Posterior cingulate gyrus (tissue), 11 donors: ENCODE measurements at regions not wholly inside any gene's neighbourhood (a gene's known extent, or its start where the extent isn't known, plus 50 kb on each side); places are given as distances from the start of the nearest gene placed in this dataset.
"Not testable (repeated sequence)": the region's sequence is repeated elsewhere in the genome, so short reads cannot be mapped to it uniquely, and the experiment has no call there.

Source experiments
- DNase-seq, 10 donors: peaks; one replicate each; pipeline versions ENCODE4 v3.0.0 to v3.0.0-alpha.2; 2020 to 2021; ENCODE audit warnings: mixed read lengths in 3 of 10
- intact Hi-C: fragments of 100-400 bp; cut with DNase I; formaldehyde crosslinking; loops from one replicate; pipeline ENCODE4 v1.15.1; 2023

DNA sequence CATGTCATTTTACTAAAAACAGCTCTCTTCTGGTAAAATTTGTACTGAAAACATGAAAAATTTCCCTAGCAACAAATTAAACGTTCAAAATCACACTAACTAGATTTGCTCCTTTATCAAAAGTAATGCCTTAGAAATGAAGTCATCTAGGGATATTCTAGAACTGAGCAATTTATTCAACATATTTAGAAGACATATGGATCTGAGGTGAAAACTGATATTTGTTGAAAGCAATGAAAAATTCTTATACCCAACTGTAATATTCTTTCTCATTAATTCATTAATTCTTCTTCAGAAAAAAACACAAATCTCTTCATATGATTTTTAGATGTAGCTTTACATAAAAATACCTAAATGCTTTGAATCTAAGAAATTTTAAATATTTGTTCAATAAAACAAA is 604.9 kb downstream of the NR2F1-AS1 start:
- intact Hi-C loops, result no loop called here
- no peak for DNase-seq

DNA sequence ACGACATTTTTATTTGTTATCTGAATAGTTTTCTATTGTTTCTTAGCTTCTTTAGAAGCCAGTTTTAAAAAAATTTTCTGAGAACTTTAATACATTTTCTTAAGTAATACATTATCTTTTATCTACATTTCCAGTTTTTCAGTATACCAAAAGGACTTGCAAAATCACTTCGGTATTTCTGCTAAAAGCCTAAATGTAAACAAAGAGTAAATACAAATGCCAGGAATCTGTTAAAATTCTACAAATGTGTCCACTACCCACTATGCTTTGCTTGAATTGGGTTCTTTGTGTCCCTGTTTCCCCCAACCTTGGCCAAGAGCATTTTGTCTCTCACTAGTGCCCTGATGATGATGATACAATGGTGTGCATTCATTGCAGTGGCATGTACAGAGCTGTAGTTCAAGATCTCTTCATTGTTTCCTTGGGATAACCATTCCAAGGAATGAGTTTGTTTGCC is 611.2 kb downstream of the NR2F1-AS1 start:
- DNase-seq, result peak in 3 of 10 donors; percentile 9 to 43 (median 25)
- intact Hi-C loops, result no loop called here

DNA sequence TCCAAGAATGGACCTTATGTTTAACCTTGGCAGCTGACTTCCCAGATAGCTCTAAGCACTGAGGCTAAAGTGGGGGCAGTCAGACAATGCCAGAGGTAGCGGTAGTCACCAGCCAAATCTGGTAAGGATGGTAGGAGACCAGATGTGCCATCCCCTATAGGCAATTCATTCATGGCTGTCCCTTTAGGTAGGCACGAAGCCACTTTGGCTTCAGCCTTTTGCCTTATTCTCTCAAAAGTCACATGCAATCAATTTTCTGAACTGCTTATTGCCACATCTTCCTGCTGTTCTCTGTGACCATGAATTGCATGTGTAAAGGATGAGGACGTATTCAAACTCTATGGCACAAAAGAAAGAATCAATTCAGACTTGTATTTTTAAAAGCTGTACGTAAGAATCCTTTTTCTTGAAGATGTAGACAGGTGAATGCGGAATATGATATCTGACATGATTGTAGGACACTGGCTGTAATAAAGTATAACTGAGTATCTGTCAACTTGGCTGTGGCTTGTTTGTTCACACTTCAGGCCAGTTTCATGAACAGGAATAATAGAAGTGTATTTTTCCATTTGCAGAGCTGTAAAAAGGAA is 611.7 kb downstream of the NR2F1-AS1 start:
- intact Hi-C loops, result no loop called here
- no peak for DNase-seq

DNA sequence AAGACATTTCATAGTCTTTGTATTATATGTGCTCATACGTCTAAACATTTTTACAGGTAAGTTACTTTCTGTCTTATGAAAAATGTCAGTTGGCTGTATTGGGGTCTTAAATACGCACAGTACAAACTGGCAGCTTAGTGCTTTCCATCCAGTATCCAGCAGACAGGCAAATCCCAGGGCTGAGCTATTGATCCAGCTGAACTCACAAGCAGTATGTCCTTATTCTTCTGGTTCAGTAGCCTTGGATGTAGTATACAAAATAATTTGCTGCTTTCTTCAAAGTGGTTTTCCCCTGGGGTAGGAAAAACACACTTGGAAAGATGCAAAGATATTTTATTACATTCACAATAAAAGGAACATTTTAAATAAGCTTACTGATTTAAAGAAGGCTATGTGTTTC is 617.2 kb downstream of the NR2F1-AS1 start:
- intact Hi-C loops, result no loop called here
- no peak for DNase-seq

DNA sequence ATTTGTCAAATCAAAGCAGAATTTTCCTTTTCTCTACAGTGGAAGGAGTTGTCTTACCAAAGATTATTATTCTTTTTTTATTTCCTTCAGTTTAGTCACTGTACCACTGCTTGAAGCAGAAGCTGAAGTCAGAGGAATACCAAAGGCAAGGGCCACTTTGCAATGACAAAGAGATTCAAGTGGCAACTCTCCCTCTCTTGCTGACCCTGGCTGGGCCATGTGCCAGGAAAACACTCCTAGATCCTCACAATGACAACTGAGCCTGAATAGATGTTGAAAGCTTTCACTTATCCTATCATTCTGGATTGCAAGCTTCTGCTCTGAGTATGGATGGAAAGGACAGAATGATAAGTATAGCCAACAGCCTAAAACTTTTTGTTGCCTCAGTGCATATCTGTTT is 618.3 kb downstream of the NR2F1-AS1 start:
- intact Hi-C loops, result no loop called here
- DNase-seq, result peak in 1 of 10 donors; percentile 29

DNA sequence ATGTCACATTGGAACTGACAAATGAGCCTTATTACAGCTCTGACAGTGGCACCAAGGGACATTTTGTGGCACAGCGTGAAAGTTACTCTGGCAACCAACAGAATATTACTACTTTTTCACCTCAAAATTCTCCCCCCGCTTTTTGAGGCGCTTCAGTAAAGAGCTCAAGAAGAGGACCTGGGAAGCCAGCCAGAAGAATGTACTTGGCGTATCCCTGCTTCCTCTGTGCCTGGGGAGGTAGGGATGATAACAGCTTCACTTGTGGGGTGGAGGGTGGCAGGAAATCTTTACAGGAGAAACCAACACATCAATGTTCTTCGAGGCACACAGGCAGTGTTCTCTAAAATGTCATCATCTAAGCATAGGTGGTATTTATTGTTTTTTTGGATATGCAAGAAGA is 624.1 kb downstream of the NR2F1-AS1 start:
- no peak for DNase-seq
- intact Hi-C loops, result no loop called here

DNA sequence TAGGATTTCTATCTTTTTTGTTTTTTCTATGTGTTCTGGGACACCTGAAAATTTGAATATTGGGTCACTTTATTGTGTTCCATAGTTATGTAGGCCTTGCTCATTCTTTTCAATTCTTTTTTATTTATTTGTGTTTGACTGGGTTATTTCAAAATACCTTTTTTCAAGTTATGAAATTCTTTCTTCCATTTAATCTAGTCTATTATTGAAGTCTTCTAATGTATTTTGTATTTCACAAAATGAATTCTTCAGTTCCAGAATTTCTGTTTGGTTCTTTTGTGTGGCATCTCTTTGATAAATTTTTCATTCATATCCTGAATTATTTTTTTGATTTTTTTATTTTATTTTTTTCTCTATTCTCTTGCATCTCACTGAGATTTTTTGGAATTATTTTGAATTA is 628.8 kb downstream of the NR2F1-AS1 start:
- intact Hi-C loops, result no loop called here
- no peak for DNase-seq

DNA sequence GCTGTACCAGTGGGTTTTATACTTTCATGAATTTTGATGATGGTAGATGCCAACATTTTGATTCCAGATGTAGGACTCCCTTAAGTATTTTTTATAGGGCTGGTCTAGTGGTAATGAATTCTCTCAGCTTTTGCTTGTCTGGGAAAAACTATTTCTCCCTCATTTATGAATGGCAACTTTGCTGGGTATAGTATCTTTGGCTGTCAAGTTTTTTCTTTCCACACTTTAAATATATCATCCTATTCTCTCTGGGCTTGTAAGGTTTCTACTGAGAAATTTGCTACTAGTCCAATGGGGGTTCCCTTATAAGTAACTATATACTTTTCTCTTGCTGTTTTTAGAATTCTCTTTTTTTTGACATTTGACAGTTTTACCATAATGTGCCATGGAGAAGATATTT is 629.3 kb downstream of the NR2F1-AS1 start:
- no peak for DNase-seq
- intact Hi-C loops, result no loop called here

DNA sequence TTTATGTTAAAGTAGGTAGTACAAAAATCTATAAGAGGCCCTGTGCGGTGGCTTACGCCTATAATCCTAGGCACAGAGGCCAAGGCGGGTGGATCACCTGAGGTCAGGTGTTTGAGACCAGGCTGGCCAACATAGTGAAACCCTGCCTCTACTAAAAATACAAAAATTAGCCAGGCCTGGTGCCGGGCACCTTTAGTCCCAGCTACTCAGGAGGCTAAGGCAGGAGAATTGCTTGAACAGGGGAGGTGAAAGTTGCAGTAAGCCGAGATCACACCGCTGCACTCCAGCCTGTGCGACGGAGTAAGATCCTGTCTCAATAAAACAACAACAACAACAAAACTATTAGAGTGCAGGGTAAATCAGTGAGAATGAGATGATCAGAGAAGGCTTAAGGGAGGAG is 634.5 kb downstream of the NR2F1-AS1 start:
- intact Hi-C loops, result no loop called here
- no peak for DNase-seq

DNA sequence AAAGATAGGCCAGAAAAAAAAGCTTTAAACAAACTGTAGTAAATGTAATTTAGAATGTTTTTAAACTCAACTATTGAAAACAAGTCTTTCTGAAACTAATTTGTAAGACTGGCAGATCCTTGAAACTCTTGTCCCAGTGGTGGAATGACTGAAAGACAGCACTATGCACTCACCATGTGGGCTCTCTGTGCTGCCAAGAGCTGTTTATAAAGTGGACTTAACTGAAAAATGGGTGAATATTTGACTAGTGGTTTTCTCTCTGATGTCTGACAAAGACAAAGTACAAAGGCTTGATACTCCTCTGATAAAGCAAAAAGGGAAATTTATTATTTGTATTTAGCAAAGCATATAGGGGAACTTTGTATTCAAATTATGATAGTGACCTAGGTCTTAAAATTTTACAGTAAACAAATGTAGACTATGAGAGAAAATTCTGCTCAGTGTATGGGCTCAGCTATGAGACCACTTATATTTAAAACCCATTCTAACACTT is 635.4 kb downstream of the NR2F1-AS1 start:
- DNase-seq, result no peak
- intact Hi-C loops, result no loop called here

DNA sequence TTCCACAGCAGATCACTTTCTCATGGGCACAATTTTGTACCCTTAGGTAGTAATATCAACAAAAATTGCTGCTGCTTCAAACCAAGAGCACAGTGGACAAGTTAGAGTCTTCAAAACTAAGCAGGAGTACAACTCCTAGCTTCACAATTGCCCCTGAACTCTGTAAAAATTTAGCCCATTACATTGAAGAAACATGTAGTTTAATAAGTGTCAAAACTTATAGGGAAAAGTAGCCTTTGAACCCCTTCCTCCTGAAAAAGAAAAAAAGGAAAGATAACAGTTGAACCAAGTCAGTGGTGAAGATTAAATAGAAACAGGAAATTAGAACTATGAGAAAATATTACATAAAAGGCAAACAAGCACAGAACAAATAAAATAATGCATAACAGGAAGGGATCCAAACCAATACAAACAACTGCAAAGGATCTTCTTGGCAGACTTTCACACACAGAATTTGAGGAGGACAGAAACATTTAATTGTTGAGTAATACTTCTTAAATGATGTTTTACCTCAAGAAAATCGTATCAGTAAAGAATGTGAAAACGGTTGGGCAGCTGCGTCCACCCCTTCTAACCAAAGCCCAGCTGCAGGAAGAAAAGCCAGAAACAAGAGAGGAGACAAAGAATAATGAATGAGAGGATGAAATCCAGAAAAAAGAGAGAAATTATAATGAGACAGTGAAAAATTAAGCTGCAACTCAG is 636.0 kb downstream of the NR2F1-AS1 start:
- DNase-seq, result no peak

DNA sequence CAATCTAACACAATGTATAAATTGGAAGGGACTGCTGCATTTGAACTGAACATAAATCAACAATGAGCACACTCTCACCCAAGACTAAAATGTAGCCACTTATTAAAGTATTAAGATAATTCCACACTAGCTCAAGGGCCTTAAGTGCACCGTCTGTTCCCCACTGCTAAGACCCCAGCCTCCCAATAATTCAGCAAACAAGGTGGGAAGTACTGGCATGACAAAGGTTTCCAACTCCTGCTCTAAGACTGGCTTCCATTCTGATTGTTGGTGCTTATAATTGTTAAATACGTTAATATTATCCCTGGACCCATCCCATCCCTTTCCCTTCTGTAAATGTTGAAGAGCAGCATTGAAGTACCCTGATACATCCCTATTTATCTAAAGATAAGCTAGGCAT is 636.7 kb downstream of the NR2F1-AS1 start:
- no peak for DNase-seq
- intact Hi-C loops, result no loop called here

More for the DNA sequence above, 636.0 kb downstream of the NR2F1-AS1 start:
- intact Hi-C loops, result no loop called here

DNA sequence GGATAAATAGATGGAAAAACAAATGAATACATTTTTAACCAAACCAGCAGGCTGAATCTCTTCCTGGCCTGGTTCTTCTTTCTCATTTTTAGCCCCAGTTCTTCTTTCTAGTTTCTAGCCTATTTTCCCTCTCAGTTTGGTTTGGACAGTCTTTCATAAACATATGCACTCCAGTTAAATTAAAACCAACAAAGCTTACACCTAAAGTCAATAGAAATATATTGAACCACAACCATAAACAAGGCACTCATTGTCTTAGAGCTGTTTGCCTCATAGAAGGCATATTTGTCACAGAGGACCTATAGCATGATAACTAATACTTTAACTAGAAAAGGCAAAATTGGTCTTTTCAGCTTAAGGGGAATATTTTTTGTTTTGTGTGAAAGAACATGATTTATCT is 638.3 kb downstream of the NR2F1-AS1 start:
- DNase-seq, result no peak
- intact Hi-C loops, result no loop called here

DNA sequence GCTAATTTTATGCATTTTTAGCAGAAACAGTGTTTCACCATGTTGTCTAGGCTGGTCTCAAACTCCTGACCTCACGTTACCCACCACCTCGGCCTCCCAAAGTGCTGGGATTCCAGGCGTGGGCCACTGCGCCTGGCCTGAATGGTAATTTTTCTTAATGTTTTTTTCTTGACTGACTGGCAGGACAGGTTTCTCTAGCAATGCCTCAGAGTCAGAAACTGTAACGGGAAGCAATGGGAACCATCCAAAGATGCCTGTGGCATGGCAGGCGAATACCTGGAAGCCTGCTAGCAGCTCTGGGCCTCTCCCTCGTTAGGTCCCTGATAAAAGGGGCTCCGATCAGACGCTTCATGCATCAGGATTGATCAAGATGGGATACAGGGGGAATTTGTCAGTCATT is 639.2 kb downstream of the NR2F1-AS1 start:
- no peak for DNase-seq
- intact Hi-C loops, result no loop called here

DNA sequence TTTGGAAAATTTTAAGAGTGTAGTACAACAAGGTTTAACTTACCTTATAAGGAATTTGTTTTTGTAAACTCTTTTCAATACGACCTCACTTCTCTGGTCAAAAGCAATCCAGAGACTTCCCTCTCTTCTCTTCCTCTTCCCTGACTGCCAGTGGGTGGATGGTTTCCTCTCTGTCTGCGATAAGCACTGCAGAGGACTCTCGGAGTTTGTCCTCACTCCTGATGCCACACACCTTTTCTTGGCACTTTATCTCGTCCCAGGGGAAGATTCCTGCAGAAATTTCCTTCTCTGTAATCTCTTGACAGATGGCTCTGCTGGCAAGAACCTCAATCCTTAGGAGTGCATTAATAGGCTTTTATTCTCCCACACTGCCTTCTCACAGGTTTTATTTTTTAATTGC is 641.6 kb downstream of the NR2F1-AS1 start:
- intact Hi-C loops, result no loop called here
- DNase-seq, result no peak

DNA sequence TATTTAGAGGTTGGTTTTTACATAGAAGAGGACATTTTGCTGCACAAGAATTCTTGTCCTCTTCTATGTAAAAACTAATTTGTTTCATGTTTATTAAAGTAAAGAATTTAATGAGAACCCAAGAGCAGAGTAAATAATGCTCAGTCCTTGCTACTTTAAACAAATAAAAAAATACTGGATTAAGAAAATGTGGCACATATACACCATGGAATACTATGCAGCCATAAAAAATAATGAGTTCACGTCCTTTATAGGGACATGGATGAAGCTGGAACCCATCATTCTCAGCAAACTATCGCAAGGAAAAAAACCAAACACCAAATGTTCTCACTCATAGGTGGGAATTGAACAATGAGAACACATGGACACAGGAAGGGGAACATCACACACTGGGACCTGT is 643.6 kb downstream of the NR2F1-AS1 start:
- intact Hi-C loops, DNase-seq: not testable (repeated sequence)

DNA sequence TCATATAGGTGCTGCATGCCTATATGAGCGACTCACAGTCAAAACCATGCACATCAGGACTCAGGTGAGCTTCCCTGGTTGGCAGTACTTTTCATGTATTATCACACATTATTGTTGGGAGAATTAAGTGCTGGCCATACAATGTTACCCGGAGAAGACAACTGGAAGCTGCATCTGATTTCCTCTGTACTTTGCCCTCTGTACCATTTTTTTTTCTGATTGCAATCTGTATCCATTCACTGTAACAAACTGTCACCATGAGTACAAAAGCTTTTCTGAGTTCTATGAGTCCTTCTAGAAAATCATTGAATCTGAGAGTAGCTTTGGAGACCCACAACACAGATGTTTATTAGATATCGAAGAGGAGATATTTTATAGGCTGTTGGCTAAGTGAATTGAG is 651.0 kb downstream of the NR2F1-AS1 start:
- intact Hi-C loops, result no loop called here

DNA sequence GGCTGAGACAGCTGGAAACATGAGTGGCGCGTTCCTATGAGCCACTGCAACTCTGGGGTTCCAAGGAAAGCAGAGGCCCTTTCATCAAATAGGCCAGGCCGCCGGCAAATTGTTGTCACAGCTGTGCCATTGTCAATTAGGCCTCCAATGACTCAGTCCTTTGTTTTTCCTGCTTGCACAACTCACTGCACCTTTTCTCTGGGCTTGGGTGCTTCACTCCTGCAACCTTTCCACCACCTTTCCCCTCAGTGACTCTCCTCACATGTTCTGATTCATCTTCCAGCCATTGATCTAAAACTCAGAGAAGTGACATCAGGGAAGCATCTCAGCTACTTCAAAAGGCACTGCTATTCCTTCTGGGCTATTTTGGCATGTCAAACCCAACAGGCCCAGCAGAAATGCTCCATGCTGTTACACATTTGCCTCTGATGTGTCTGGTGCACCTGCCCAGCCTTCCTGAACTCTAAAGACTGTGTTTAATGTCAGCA is 653.7 kb downstream of the NR2F1-AS1 start:
- DNase-seq, result peak in 7 of 10 donors; percentile 21 to 87 (median 43)
- intact Hi-C loops, result no loop called here

More for the DNA sequence above, 651.0 kb downstream of the NR2F1-AS1 start:
- DNase-seq, result no peak

DNA sequence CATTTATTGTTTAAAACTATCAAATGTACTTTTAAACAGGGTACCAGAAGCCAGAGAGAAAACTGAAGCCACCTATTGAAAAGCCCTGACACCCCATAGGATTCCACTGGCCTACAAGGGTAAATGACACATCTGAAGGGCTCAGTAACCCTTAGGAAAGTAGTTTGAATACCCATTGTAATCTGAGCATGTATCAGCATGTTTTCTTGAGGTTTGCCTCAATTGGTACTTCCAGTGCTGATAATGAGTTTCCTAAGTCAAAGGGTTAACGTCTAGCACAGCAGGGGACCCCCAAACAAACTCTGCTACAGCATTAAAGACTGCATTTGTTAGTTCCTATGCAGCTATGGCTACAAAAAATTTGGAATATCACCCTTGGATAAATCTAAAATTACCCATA is 657.1 kb downstream of the NR2F1-AS1 start:
- DNase-seq, result no peak
- intact Hi-C loops, result loop anchor here (5.0 kb wide), 1 partner anchor 133 kb away; no protein-coding TSS in a partner anchor

DNA sequence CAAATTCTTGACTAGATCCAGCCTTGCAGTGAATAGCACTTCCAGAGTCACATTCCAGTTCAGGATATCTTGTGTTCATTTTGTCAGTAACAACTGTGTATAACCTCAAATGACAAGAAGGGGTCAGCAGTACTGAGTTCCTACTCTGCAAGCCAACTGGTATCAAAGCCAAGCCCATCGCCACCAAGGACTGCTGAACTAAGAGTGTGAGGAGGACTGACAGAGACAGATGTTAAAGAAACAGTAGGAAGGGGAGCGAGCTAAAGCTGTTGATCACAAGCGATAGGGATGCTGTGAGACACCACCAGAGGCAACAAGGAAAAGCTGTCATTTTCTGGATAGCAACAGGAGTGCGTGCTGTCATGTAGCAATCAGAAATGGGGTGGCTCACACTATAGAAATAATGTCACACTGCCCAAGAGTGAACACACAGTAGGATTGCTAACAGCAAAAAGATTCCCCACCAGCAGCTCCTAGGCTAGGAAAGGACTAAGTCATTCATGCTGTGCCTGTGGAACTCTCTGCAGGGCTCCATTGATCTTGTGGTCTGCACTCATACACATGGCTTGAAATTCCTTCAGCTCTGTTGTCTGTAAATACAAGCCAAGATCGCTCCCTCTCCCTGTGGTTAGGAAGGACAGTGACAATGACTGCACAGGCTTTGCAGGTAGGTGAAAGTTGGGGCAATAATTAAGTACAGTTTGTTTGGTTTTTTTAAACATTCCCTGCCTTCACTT is 658.6 kb downstream of the NR2F1-AS1 start:
- intact Hi-C loops, result loop anchor here (5.0 kb wide), 1 partner anchor 135 kb away; no protein-coding TSS in a partner anchor
- no peak for DNase-seq

DNA sequence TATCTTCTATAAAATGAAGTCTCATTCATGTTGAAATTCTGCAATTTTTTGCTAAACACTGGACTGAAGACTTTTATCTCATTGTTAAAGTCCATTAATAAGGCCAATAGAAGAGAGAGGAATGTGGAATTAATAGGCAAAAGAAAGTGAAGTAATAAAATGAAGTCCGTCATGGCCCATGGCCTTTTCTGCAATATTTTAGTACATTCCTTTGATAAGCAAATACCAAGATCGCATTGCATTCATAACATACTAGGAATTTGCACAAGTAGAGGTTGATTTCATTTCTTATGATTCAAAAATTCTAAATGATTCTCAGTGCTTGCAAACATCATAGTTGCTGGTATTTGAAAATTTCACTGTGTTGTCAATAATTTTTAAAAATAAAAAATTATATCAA is 664.0 kb downstream of the NR2F1-AS1 start:
- intact Hi-C loops, result no loop called here
- DNase-seq, result no peak
